ENCODE measurements at regions not wholly inside any gene's neighbourhood (a gene's known extent, or its start where the extent isn't known, plus 50 kb on each side); places are given as distances from the start of the nearest gene placed in this dataset.

GRCh38 chr6:119575721-119576120, 226.2 kb upstream of the MAN1A1 start:
- TF ChIP-seq CTCF (IDR thresholded peaks at IDR 0.05 in 8 of 11, conservative IDR thresholded peaks at IDR 0.05 in 3 of 11) = no peak
- no peak for TF ChIP-seq POLR2A (IDR thresholded peaks at IDR 0.05)

All from spleen (tissue), 7 donors.